ENCODE measurements at regions not wholly inside any gene's neighbourhood (a gene's known extent, or its start where the extent isn't known, plus 50 kb on each side); places are given as distances from the start of the nearest gene placed in this dataset.

DNA sequence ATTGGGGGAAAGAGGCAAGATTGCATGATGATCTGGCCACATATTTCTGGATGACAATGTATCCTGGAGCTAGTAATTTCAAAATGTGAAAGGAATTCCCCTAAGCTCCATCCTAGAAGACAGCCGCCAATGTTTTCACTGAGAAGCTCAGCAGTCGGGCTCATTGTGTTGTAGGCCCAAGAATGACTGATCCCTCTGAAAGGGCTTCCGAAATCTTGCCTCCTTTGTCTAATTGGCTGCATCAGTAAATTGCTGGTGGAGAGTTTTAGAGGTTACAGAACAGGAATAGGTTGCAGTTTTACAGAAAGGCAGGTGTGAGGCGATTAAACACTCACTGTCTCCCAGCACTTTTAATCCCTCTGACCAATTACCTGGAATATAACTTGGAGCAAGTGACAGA lies 464.1 kb upstream of the SALL1 start:
- DNase-seq (ENCODE audit: low read depth) = no peak

DNA sequence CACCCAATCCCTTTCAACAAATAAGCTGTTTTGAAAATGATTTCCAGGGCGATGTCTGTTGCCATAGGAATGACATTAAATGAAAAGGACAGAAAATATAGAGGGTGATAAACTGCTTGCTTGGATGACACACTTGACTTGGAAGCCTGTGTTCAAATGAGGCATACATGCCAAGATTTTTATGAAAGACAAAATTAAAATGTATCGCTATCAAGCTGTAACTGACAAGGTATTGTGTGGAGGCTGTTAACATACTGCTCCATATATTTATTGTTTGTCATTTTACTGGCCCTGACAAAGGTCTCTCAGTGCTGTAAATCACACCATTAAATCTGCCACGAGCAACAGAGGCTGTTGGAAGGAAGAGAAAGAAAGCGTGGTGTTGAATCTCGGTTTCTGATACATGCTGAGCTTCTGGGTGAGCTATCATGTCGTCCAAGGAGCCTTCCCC lies 456.2 kb upstream of the SALL1 start:
- no peak for DNase-seq (ENCODE audit: low read depth)

DNA sequence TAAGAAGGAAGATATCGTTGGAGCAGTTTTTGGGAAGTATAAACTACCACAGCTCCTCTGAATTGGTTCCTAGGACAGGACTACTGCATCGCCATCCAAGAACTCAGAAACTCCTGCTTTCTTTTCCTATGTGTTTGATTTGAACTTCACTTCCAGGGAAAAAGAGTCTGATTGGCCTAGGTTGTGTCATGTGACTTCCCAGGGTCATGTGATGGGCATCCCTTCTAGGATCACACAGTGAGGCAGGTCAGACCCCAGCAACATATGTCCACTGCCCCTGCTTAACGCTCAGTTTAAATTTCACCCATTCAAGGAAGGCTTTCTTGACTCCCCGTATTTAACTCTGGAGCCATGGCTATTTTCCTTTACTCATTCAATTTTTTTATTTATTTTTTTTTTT lies 445.2 kb upstream of the SALL1 start:
- no peak for DNase-seq (ENCODE audit: low read depth)

DNA sequence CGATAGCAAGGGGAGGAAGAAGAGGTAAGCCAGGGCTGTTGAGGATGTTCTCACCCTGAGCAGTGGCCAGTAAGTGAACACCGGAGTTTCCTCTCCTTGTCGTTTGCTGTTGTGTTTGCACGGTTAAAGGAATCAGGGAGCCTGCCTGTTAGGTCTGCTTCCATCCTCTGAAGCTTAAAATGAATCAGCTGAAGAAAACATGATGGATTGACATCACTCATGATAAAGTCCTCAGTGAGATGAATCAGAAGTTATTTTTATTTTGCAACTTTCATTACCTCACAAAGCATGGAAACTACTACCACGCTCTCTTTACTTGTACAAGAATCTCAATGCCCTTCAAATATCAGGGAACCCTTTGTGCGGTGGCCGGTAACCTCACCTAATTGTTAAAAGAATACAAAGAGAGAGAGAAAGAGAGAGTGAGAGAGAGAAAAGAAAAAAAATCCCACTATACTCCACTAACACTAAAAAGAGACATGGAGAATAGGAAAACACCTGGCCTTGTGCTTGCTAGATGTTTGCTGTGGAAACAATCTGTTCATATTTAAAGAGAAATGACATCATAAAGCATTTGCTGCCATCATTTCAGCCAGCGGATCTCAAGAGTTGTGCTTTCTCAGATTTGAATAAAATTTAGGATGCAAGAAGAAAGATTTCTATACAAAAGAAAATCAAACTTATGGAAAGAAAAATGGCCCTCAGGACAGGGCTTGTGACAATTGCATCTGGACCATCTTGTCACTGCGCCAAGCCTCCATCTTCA lies 441.6 kb upstream of the SALL1 start:
- peak; percentile 0 for DNase-seq (ENCODE audit: low read depth)

DNA sequence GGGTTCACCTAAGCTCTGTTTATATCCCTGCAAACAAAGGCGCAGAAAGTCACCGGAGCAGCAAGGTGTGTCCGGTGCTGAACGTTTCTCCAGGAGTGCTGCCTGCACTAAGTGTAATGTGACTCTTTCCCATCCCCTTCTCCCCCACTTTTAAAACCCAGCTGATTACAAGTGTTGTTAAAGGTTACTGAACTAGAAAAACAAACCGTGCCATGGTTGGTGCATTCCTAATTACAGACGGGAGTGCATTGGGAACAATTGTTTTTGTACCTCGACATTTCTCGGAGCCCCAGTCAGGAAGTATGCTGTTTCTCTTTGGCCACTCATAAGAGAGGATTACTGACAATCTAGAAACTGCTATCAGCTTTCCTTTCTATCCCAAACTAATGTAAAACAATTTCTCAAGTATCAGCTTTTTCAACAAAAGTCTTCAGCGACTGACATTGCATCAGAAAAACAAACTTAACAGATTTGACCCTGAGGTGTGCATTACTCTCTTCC lies 441.0 kb upstream of the SALL1 start:
- no peak for DNase-seq (ENCODE audit: low read depth)

DNA sequence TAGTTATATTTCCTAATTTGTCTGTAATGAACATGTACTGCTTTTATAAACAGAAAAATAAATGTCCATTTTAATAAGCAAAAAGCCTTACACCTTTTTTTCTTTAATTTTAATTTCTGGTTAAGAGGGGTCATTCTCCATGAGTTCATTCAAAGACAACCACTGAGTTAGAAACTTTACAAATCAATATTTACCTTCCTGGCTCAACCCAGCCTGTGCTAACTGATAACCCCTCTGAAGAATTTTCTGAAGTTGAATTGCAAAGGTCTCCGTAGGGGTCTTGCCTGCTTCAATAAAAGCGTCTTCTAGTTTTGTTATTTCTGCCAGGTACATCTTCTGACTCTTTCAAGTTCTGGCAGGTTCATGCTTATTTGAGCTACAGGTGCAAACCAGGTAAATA lies 440.4 kb upstream of the SALL1 start:
- no peak for DNase-seq (ENCODE audit: low read depth)

DNA sequence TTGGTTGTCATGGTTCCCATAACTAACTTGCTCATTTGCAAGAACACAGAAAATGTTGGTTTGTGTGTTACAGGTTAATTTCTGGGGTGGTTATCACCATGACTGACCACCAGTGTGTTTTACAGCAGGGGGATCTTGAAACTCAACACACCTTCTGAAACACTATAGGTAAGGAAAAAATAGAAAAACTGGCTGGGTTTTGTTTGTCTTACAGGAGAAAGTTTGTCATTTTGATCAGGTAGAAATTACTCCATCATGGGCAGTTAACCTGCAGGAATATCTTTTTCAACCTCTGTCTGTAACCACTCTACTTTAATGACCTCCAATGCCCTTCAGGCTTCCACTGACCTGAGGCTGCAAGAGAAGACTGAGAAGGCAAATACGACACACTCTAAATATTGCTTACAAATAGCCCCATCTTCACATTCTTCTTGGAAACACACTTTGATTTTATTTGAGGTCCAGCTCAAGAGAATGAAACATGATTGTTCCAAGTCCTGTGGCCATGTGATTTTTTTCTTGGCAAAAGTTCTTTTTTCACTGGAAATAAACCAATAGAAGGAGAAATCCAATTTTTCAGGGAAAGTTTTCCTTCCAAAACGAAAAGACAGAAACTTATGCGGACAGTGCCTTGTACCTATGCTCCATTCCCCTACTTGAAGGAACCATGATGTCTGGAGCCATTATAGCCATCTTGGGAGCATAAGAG lies 428.7 kb upstream of the SALL1 start:
- DNase-seq (ENCODE audit: low read depth) = no peak

DNA sequence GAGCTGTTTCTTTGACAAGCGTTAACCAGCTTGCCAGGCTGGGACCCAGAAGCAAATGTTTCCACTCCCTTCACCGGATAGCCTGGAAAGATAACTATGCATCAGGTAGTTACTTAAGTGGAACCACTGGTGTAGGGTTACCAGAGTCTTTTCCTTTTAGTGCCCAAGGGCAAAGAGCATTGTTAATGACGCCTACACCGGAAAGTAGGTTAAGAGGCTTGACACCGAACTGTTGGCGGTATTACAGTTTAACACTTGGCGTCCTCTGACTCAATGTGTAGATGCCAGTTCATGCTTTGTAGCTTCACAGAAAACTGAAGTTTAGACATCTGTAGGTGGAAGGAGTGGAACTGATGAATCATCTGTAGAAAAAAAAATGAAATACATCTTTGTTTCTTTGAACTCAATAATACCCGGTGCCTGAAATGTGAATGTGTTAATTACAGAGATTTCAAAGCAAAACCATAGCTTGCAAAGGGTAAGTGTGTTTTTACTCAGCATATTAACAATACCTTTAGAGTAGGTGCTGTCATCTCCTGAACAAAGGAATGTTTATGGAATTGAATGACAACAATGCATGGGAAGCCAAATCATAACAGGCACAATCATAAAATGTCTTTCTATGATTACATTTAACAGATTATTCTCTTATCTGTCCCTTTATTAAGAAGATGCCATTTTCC lies 426.7 kb upstream of the SALL1 start:
- DNase-seq (ENCODE audit: low read depth) = peak; percentile 32

DNA sequence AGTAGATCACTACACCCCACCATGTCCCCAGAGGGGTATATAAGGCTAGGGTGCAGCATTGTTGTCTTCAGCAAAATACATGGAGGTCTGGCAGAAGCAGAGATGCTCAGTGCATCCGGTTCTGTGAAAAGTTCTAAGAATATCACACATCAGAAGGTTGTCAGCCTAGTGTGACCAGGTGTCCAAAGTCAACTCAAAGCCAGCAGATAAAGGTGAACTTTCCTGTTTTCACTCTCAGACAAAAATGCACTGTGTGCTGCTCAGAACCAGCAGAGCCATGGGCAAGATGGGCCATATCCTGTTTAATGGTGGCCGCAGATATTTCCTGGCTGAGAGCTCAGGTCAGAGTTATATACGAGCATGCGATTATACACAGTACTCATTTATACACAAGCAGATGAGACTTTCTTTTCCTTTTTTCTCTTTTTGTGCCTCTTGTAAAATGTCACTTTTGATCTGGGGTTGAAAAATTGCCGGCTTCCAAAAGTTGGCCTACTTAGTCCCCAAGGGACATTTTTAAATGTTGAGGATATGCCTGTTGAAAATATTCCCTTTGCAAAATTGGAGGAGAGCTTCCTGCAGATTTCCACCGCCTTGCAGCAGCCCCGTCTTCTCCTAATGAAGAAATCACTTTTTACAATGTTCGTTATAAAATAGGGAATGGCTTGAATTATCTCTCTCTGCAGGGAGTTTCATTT lies 425.6 kb upstream of the SALL1 start:
- DNase-seq (ENCODE audit: low read depth) = no peak

DNA sequence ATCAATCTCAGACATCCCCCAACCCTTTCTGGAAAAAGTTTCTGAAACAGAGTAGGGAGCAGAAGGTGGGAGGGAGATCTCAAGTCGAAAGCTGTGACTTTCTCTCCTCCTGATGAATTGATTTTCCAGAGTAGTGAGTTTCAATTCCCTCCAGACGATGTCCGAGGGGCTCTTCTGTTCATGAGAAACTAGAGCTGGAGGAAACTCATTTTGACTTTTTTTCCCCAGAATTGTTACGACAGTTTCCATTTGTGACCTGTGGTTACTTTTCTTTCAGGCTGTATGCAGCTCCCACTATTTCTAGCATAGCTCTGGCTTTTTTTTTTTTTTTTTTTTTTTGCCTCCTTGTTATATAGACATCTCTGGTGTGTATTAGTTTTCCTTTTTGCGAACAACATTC lies 422.1 kb upstream of the SALL1 start:
- DNase-seq (ENCODE audit: low read depth) = no peak

DNA sequence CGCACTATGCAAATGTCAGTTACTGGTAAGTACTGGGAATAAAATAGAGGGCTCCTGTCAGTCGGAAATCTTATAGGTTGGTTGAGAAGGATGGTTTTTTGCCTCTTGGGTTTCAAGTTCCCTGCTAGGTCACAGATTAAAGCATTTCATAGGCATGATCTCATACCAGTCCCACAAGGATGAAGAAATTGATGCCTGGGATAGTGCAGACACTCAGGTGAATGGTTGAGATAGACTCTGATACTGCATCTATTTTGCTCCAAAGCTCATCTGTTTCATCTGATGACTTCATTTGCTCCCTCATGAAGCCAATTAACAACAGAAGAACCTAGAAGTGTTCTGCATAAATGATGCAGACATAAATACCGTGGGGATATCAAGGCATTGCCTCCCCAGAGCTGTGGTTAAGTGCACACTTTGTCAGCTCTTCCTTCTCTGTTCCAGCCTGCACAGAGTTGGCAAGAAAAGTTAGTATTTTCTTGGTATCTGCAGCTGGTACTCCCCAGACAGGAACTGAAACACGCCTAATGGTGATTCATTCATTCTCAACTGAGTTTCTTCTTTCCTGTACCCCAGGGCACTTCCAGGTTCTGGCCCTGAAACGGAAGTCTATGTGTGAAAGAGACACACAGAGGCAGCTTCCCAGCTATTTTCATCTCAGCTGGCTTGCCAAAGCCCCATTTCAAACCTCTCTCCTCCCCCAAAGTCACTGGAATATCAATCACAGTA lies 418.3 kb upstream of the SALL1 start:
- DNase-seq (ENCODE audit: low read depth) = peak; percentile 25

DNA sequence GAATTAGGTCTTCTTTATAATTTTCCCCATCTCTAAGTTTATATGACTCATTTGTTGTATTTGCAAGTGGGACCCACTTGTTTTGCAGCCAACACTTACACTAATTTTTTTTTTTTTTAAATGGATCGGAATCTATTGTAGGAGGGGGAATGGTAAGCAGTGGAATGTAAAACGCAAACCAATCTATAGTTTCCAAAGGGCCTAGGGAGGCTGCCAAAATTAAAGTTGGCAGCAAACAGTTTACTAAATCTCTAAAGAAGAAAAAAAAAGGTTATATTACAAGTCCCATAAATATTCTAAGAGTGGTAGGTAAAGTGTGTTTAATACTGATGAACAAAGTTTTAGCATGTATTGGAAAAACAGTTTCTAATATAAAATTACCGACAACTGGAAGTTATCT lies 416.8 kb upstream of the SALL1 start:
- no peak for DNase-seq (ENCODE audit: low read depth)

DNA sequence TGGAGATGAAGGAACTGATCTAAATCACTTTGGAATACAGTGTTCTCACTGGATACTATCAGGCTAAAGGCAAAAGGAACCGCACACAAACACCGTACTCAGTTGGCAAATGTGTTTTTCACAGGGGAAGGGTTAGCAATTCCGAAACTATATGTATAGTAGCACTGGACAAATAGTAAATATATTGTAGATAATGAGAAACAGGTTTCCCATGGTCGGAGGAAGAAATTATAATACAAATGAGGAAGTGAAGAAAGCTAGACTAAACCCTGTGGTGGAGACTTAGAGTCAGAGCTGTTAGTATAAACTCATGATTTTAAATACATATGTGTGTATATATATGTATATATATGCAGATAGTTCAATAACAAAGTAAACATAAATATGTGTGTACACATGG lies 414.1 kb upstream of the SALL1 start:
- no peak for DNase-seq (ENCODE audit: low read depth)

DNA sequence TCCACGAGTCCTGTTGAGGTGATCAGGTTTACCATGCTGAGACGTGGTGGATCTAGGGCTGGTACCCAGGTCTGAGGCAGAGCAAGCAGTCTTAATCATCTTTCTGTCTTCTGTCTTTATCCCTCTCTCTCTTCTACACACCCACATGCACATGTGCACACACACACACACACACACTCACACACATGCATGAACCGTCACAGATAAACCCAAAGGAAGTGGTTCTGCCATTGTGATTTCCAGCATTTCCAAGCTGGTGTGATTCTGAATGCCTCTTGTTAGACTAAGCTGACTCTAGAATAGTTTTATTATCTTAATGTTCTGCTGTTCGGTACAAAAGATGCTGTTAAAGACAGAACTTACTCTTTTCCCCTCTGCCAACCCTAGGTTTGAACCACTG lies 411.8 kb upstream of the SALL1 start:
- no peak for DNase-seq (ENCODE audit: low read depth)

DNA sequence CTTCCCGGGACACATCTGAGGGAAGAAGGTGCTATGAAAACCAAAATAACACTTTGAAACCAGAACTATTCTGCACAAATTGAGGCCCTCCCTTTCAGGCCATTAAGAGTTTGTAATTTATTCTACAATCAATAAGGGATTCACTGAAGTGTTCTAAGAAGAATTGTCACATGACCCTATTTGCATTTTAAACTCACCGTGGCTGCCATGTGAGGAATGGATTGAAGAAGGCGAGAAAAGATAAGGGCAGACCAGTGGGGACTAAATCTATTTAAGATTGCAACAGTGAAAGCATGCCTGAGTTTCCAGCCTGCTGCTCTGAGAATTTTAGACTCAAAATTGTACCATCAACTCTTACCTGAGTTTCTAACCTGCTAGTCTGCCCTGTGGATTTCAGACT lies 408.8 kb upstream of the SALL1 start:
- DNase-seq (ENCODE audit: low read depth) = no peak

DNA sequence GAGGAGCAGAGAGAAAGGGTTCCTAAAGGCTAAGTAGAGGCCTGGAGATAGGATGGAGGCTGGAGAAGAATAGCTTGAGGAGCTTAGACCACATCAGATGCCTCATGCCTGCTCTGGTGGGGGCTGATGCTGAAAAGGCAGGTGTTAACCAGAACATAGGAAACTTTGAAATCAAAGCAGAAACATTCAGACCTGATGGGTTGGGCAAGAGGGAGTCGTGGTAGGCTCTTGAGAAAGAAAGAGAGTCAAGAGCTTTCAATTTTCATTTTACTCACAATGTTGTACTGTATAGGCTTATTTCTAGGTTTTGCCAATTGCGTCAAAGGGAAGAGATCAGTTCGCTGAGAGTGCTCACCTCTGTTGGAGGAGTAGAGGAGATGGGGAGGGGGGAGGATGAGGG lies 406.6 kb upstream of the SALL1 start:
- no peak for DNase-seq (ENCODE audit: low read depth)

DNA sequence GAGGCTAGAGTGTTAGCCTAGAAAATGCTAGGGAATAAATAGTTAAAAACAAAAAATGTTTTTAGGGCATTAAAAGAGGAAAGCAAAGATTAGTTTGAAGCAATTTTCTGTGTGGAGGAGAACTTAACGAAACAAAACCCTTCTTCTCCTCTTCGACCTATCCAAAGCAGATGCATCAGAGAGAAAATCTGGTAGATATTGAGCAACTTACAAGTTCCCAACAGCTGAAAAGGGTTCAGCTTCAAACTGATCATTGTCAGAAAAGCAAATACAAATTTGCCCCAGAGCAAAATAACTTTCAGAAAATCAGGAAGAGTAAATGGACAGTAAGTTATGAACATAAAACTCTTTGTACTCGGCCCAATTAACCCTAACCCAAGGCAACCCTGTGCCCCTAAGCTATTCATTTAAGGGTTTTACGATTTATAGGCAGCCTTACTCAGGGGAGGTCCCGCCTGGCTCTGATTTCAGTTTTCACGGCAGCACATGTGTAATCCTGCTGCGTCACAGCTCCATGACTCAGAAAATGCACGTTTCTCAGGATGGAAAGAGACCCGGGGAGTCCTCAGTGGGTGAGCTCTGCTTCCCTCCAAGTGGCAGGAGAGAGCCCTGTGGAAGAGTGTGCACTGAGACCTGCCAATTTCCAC lies 405.7 kb upstream of the SALL1 start:
- peak; percentile 83 for DNase-seq (ENCODE audit: low read depth)

DNA sequence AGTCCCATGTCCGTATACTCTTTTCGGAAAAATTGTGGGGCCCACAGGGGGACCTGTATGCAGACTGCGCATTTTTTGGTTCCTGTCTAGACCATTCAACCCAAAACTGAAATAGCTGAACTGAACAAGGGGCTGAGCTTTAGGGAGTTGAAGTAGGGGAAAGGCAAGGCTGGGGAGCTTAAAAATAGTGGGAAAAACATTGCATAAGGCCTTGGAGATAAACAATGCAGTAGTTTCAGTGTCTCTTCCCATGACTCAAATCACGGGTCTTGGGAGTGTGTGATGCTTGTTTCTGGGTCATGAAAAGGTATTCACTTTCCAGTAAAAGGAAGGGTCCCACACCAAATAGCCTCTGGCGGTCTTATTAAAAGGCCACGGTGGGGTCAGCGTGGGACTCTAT lies 402.8 kb upstream of the SALL1 start:
- DNase-seq (ENCODE audit: low read depth) = no peak

DNA sequence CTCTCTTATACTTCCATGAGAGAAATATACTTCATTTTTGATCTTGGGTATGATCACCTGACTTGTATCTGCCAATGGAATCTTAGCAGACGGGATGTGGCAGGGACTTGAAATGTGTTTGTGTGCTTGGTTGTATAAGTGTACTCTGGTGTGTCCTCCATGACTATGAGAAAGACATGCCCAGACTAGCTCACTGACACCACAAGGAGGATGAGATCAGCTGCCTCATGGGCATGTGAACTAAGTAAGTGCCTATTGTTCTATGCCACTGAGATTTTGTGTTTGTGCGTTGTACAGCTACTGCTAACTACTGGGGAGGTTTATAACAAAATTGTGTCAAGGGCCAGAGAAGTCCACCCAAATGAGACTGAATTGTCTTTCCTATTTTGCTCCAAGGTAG lies 402.2 kb upstream of the SALL1 start:
- DNase-seq (ENCODE audit: low read depth) = no peak

DNA sequence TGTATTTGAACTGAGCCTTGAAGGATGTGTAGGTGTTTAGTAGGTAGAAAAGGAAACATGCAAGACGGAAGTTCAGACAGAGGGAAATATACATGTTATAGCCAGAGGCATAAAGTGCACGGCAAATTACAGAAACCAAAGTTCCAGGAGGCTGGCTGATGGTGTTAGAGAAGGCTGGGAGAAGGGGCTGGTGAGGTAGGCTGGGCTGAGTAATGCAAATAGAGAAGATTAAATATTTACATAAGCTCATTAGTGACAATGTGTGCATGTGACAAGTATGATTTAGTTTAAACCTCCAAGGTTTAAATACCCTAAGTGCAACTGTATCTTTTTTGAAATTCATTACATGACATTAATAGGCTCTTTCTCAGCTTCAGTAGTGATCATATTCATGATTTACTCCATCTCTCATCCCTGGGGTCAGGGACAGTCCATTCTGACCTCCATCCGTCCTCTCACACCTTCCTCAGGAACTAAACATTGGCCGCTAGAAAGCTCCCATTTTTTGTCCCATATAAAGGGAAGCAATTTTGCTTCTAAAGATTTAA lies 399.8 kb upstream of the SALL1 start:
- DNase-seq (ENCODE audit: low read depth) = no peak
